ENCODE measurements at regions not wholly inside any gene's neighbourhood (a gene's known extent, or its start where the extent isn't known, plus 50 kb on each side); places are given as distances from the start of the nearest gene placed in this dataset.

DNA sequence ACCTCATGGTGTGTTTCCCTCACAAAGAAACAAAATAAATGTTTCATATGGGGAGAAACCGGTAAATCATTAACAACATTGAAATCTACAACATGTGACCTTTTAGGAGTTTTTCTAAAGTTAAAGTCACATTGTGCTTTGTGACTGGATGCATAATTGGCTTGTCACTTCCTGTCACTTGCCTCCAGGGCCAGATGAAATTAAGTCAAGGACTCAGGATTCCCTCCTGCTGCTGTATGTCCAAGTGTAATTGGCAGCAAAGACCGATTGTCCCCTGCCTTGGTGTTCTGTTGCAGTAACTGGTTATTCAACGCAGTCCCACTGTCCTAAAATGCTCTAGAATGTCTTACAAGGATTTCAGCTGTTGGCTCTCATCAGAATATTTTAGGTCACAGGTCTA, 448.2 kb downstream of the LIG4 start:
- no peaks in the 10 kb centered on the region for H3K9me3 ChIP-seq (ENCODE audit: control insufficient read depth in 2 of 2, insufficient read depth in 1 of 2, low read depth in 1 of 2, low read length in 1 of 2)
- H3K27me3 ChIP-seq (ENCODE audit: control insufficient read depth in 3 of 3, insufficient read depth in 3 of 3, low read length in 3 of 3), result no peaks in the 10 kb centered on the region
- no peaks in the 10 kb centered on the region for H3K4me1 ChIP-seq (ENCODE audit: control insufficient read depth in 3 of 3, insufficient read depth in 2 of 3, low read depth in 1 of 3, low read length in 2 of 3)
- H3K27ac ChIP-seq (ENCODE audit: low read depth in 1 of 3, low read length in 2 of 3), result no peak overlapping the region
- FAIRE-seq, result no peak
- H3K4me3 ChIP-seq (ENCODE audit: low read depth in 1 of 3, low read length in 3 of 3), result no peak overlapping the region
- WGBS, 3 donors, result 64 to 76% (median 72%) methylated on average over 3 of the region's 3 CpGs
- peak in 1 of 2 donors; percentile 2 for DNase-seq
- no peaks in the 10 kb centered on the region for H3K36me3 ChIP-seq (ENCODE audit: control insufficient read depth in 3 of 3, insufficient read depth in 2 of 3, low read depth in 1 of 3, low read length in 3 of 3)

DNA sequence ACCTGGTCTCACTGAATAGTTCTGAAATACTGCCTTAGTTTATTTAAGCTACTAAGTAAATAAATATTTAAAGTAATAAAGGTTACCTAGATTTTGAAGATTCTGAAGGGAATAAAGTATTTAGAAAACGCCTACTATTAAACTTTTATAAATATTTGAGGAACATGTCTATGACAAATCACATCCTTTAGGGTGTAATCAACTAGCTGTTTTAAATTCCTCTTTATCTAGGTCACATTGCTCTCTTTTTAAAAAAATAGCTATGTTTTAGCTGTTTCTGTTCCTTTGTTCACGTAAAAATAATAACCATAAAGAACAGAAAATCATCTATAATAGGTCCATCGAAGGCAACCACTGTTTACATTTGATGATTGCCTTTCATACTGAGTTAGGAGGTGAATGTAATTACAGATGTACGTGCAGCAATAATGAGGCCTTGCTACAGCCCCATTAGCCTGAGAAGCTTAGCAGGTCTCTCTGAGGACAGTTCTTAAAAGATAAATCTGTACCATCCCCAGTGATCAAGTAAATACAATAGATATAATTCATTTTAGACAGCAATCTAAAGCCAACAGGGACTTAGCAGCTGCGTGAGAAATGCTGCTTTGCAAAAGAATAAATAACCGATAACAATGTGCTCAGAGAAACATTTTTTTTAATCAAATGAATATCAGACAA, 449.5 kb downstream of the LIG4 start:
- no peak for DNase-seq
- H3K9me3 ChIP-seq (ENCODE audit: control insufficient read depth in 2 of 2, insufficient read depth in 1 of 2, low read depth in 1 of 2, low read length in 1 of 2), result no peaks in the 10 kb centered on the region
- 46 to 76% (median 71%) methylated on average over 6 of the region's 6 CpGs for WGBS, 3 donors
- no peaks in the 10 kb centered on the region for H3K4me1 ChIP-seq (ENCODE audit: control insufficient read depth in 3 of 3, insufficient read depth in 2 of 3, low read depth in 1 of 3, low read length in 2 of 3)
- H3K36me3 ChIP-seq (ENCODE audit: control insufficient read depth in 3 of 3, insufficient read depth in 2 of 3, low read depth in 1 of 3, low read length in 3 of 3), result no peaks in the 10 kb centered on the region
- no peak for FAIRE-seq
- H3K4me3 ChIP-seq (ENCODE audit: low read depth in 1 of 3, low read length in 3 of 3), result no peak overlapping the region
- no peaks in the 10 kb centered on the region for H3K27me3 ChIP-seq (ENCODE audit: control insufficient read depth in 3 of 3, insufficient read depth in 3 of 3, low read length in 3 of 3)
- H3K27ac ChIP-seq (ENCODE audit: low read depth in 1 of 3, low read length in 2 of 3), result no peak overlapping the region

DNA sequence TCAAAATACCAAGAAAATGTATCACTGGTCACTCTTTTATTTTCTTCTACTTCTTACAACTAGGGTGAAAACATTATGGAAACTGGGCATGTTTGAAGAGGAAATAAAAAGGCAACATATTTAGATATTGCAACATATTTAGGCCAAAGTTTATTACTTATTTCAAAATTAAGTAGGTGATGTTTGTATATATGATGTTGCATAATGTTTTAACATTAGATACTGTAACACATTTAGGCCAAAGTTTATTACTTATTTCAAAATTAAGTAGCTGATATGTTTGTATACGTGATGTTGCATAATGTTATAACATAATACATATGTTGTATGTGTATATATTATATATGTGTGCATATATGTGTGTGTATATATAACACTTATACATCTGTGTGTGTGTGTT, 451.3 kb downstream of the LIG4 start:
- Histone ChIP-seq H3K4me3 (ENCODE audit: low read depth in 1 of 3, low read length in 3 of 3) (no peak overlapping the region), H3K36me3 (ENCODE audit: control insufficient read depth in 3 of 3, insufficient read depth in 2 of 3, low read depth in 1 of 3, low read length in 3 of 3) (no peaks in the 10 kb centered on the region), H3K27me3 (ENCODE audit: control insufficient read depth in 3 of 3, insufficient read depth in 3 of 3, low read length in 3 of 3) (no peaks in the 10 kb centered on the region), H3K27ac (ENCODE audit: low read depth in 1 of 3, low read length in 2 of 3) (no peak overlapping the region), H3K9me3 (ENCODE audit: control insufficient read depth in 2 of 2, insufficient read depth in 1 of 2, low read depth in 1 of 2, low read length in 1 of 2) (no peaks in the 10 kb centered on the region), H3K4me1 (ENCODE audit: control insufficient read depth in 3 of 3, insufficient read depth in 2 of 3, low read depth in 1 of 3, low read length in 2 of 3) (no peaks in the 10 kb centered on the region)
- DNase-seq (no peak), FAIRE-seq (no peak)
- WGBS, 3 donors, result 43 to 77% (median 59%) methylated on average over 1 of the region's 1 CpG

DNA sequence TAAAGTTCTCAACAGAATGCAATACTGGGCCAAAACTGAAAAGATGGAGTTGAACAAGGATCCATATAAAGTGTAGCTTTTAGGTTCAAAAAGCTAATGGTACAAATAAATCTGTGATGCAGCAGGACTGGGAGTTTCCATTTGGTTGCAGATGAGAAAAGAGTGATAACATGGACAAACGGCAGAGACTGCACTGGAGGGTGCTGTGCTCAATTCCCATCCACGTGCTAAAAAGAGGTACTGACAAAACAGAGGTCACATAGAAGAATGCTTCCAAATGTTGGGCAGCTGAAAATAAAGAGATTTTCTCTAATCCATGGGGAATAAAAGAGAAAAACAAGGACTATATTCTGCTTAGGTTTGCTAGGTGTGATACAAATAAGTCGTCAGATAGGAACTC, 461.6 kb downstream of the LIG4 start:
- no peak overlapping the region for H3K4me3 ChIP-seq (ENCODE audit: low read depth in 1 of 3, low read length in 3 of 3)
- no peaks in the 10 kb centered on the region for H3K27me3 ChIP-seq (ENCODE audit: control insufficient read depth in 3 of 3, insufficient read depth in 3 of 3, low read length in 3 of 3)
- DNase-seq, result no peak
- H3K27ac ChIP-seq (ENCODE audit: low read depth in 1 of 3, low read length in 2 of 3), result no peak overlapping the region
- H3K4me1 ChIP-seq (ENCODE audit: control insufficient read depth in 3 of 3, insufficient read depth in 2 of 3, low read depth in 1 of 3, low read length in 2 of 3), result no peaks in the 10 kb centered on the region
- WGBS, 3 donors, result 39 to 52% (median 49%) methylated on average over 3 of the region's 3 CpGs
- H3K9me3 ChIP-seq (ENCODE audit: control insufficient read depth in 2 of 2, insufficient read depth in 1 of 2, low read depth in 1 of 2, low read length in 1 of 2), result no peaks in the 10 kb centered on the region
- H3K36me3 ChIP-seq (ENCODE audit: control insufficient read depth in 3 of 3, insufficient read depth in 2 of 3, low read depth in 1 of 3, low read length in 3 of 3), result no peaks in the 10 kb centered on the region
- no peak for FAIRE-seq

DNA sequence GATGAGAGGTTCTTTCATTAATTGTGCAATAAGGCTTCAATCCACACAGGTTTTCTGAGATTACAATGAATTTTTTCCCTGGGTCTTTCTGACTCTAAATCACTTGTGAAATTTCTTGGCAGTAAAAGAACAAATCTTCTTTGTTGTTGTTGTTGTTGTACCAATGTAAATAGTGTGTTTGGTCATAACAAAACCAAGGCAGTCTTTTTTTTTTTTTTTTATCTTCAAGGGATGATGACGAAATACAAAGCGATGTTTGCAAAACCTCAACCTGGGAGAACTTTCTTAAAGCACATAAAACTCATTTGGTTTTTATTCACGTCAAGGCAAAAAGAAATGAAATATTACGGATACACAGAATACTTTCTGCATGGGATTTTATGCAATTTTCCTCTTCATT, 462.0 kb downstream of the LIG4 start:
- Histone ChIP-seq H3K9me3 (ENCODE audit: control insufficient read depth in 2 of 2, insufficient read depth in 1 of 2, low read depth in 1 of 2, low read length in 1 of 2) (no peaks in the 10 kb centered on the region), H3K27ac (ENCODE audit: low read depth in 1 of 3, low read length in 2 of 3) (no peak overlapping the region), H3K4me1 (ENCODE audit: control insufficient read depth in 3 of 3, insufficient read depth in 2 of 3, low read depth in 1 of 3, low read length in 2 of 3) (no peaks in the 10 kb centered on the region), H3K27me3 (ENCODE audit: control insufficient read depth in 3 of 3, insufficient read depth in 3 of 3, low read length in 3 of 3) (no peaks in the 10 kb centered on the region), H3K4me3 (ENCODE audit: low read depth in 1 of 3, low read length in 3 of 3) (no peak overlapping the region), H3K36me3 (ENCODE audit: control insufficient read depth in 3 of 3, insufficient read depth in 2 of 3, low read depth in 1 of 3, low read length in 3 of 3) (no peaks in the 10 kb centered on the region)
- no peak for FAIRE-seq
- 89 to 91% (median 91%) methylated on average over 4 of the region's 4 CpGs for WGBS, 3 donors
- DNase-seq, result no peak

DNA sequence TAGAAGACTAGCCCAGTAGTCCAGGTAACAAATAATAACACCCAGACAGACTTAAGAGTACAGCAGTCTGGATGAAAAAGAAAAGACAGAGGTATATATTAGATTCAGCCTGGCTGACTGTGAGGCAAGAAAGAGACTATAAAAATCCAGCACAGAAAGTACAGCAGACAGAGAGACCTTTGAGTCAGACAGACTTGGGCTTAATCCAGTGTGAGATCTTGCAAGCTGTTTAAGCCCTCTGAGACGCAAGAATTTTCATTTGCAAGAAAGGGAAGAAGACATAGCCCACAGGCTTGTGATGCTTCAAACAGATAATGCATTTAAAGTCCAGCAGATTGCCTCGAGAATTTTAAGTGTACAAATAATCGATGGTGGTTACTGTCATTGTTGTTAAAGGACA, 471.4 kb downstream of the LIG4 start:
- Histone ChIP-seq H3K4me1 (ENCODE audit: control insufficient read depth in 3 of 3, insufficient read depth in 2 of 3, low read depth in 1 of 3, low read length in 2 of 3) (no peaks in the 10 kb centered on the region), H3K9me3 (ENCODE audit: control insufficient read depth in 2 of 2, insufficient read depth in 1 of 2, low read depth in 1 of 2, low read length in 1 of 2) (no peaks in the 10 kb centered on the region), H3K4me3 (ENCODE audit: low read depth in 1 of 3, low read length in 3 of 3) (no peak overlapping the region), H3K27ac (ENCODE audit: low read depth in 1 of 3, low read length in 2 of 3) (no peak overlapping the region), H3K36me3 (ENCODE audit: control insufficient read depth in 3 of 3, insufficient read depth in 2 of 3, low read depth in 1 of 3, low read length in 3 of 3) (no peaks in the 10 kb centered on the region), H3K27me3 (ENCODE audit: control insufficient read depth in 3 of 3, insufficient read depth in 3 of 3, low read length in 3 of 3) (no peaks in the 10 kb centered on the region)
- FAIRE-seq (no peak), DNase-seq (no peak)
- 64 to 67% (median 66%) methylated on average over 3 of the region's 3 CpGs for WGBS, 3 donors

DNA sequence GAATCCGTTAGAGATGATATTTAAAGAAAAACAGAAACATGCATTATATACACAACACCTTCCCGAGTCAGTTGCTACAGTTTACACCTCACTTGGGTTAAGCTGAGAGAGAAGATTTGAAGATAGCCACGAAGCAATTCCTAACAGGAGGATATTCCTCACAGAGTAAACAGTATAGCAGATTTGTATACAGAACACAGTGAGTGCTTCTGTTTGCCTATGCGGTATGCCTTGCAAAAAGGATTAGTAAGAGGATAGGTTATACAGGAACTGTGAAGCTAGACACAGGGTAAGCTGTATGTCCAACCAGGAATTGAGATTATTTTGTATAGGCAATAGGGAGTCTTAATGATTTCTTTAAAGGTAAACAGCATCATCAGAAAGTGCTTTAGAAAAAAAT, 471.8 kb downstream of the LIG4 start:
- H3K27ac ChIP-seq (ENCODE audit: low read depth in 1 of 3, low read length in 2 of 3), result no peak overlapping the region
- DNase-seq (no peak), FAIRE-seq (no peak)
- 22 to 35% (median 26%) methylated on average over 4 of the region's 4 CpGs for whole genome bisulfite sequencing, 3 donors
- no peaks in the 10 kb centered on the region for H3K27me3 ChIP-seq (ENCODE audit: control insufficient read depth in 3 of 3, insufficient read depth in 3 of 3, low read length in 3 of 3)
- no peaks in the 10 kb centered on the region for H3K36me3 ChIP-seq (ENCODE audit: control insufficient read depth in 3 of 3, insufficient read depth in 2 of 3, low read depth in 1 of 3, low read length in 3 of 3)
- no peak overlapping the region for H3K4me3 ChIP-seq (ENCODE audit: low read depth in 1 of 3, low read length in 3 of 3)
- H3K9me3 ChIP-seq (ENCODE audit: control insufficient read depth in 2 of 2, insufficient read depth in 1 of 2, low read depth in 1 of 2, low read length in 1 of 2), result no peaks in the 10 kb centered on the region
- H3K4me1 ChIP-seq (ENCODE audit: control insufficient read depth in 3 of 3, insufficient read depth in 2 of 3, low read depth in 1 of 3, low read length in 2 of 3), result no peaks in the 10 kb centered on the region

DNA sequence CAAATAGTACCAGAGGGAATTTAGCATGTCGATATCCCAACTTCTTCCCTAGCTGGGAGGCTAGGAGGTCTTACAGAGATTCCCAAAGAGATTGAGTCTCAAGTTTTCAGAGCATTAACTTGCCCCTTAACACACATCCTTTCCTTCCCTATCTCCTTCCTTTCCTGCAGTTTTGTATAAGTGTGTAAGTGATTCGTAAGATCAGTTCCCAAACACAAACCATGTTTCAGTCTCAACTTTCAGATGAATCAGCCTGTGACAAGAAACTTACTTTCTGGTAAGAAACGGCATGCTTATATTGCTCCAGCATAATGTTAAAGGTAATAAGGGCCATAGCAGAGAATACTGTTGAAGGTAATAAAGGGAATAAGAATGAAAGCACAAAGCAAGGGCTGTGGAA, 472.2 kb downstream of the LIG4 start:
- DNase-seq (no peak), FAIRE-seq (no peak)
- H3K27me3 ChIP-seq (ENCODE audit: control insufficient read depth in 3 of 3, insufficient read depth in 3 of 3, low read length in 3 of 3), result no peaks in the 10 kb centered on the region
- H3K4me3 ChIP-seq (ENCODE audit: low read depth in 1 of 3, low read length in 3 of 3), result no peak overlapping the region
- H3K4me1 ChIP-seq (ENCODE audit: control insufficient read depth in 3 of 3, insufficient read depth in 2 of 3, low read depth in 1 of 3, low read length in 2 of 3), result no peaks in the 10 kb centered on the region
- WGBS, 3 donors, result 63 to 78% (median 64%) methylated on average over 3 of the region's 3 CpGs
- H3K27ac ChIP-seq (ENCODE audit: low read depth in 1 of 3, low read length in 2 of 3), result no peak overlapping the region
- H3K9me3 ChIP-seq (ENCODE audit: control insufficient read depth in 2 of 2, insufficient read depth in 1 of 2, low read depth in 1 of 2, low read length in 1 of 2), result no peaks in the 10 kb centered on the region
- H3K36me3 ChIP-seq (ENCODE audit: control insufficient read depth in 3 of 3, insufficient read depth in 2 of 3, low read depth in 1 of 3, low read length in 3 of 3), result no peaks in the 10 kb centered on the region

DNA sequence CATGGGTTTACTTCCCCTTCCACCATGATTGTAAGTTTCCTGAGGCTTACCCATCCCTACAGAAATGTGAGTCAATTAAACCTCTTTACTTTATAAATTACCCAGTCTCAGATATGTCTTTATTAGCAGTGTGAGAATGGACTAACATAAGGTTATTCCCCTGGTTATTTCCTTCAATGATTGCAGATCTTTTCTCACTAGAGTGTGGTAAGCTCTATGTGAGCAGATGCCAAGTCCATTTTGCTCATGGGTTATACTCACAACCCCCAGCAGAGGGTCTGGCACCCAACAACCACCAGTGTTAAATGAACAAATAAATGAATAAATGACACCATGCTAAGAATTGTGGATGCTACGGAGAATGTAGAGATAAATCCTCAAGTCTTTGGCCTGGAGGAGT, 472.8 kb downstream of the LIG4 start:
- H3K9me3 ChIP-seq (ENCODE audit: control insufficient read depth in 2 of 2, insufficient read depth in 1 of 2, low read depth in 1 of 2, low read length in 1 of 2), result no peaks in the 10 kb centered on the region
- FAIRE-seq (no peak), DNase-seq (no peak)
- no peak overlapping the region for H3K27ac ChIP-seq (ENCODE audit: low read depth in 1 of 3, low read length in 2 of 3)
- no peaks in the 10 kb centered on the region for H3K27me3 ChIP-seq (ENCODE audit: control insufficient read depth in 3 of 3, insufficient read depth in 3 of 3, low read length in 3 of 3)
- no peaks in the 10 kb centered on the region for H3K4me1 ChIP-seq (ENCODE audit: control insufficient read depth in 3 of 3, insufficient read depth in 2 of 3, low read depth in 1 of 3, low read length in 2 of 3)
- WGBS, 3 donors, result 76 to 86% (median 79%) methylated on average over 1 of the region's 1 CpG
- no peak overlapping the region for H3K4me3 ChIP-seq (ENCODE audit: low read depth in 1 of 3, low read length in 3 of 3)
- no peaks in the 10 kb centered on the region for H3K36me3 ChIP-seq (ENCODE audit: control insufficient read depth in 3 of 3, insufficient read depth in 2 of 3, low read depth in 1 of 3, low read length in 3 of 3)
